A673 (cell line): ENCODE measurements at regions not wholly inside any gene's neighbourhood (a gene's known extent, or its start where the extent isn't known, plus 50 kb on each side); places are given as distances from the start of the nearest gene placed in this dataset.

Experiments used
- BruUV-seq: library from RNA; stranded (reverse); fragments of 400-500 nt; replicated peaks from 2 replicates; lab custom pipeline; 2021; lab: Mats Ljungman, UMichigan
- CTCF ChIA-PET: fragments of 300-600 bp; sonication (Branson Sonifier 250); formaldehyde crosslinking; loops from one replicate; lab custom pipeline; 2022; ENCODE audit warnings: antibody characterized with exemption; lab: Charles Lee
- POLR2A ChIA-PET: fragments of 300-600 bp; sonication (Branson Sonifier 250); formaldehyde crosslinking; loops from one replicate; lab custom pipeline; 2022; ENCODE audit warnings: antibody characterized with exemption; ENCODE audit not compliant: low non-redundant PET; lab: Charles Lee
- DNase-seq: peaks from one replicate; pipeline ENCODE4 v3.0.0-alpha.2; 2015; ENCODE audit warnings: low spot score
- H3K27ac ChIP-seq: fragments of 200-600 bp; sonication (generic); 2 replicates; pipeline ENCODE4 v1.5.1; 2016; ENCODE audit warnings: mixed run types, low read depth, mild to moderate bottlenecking, mixed read lengths, antibody characterized with exemption, low read length; ENCODE audit not compliant: poor library complexity, severe bottlenecking
- H3K27me3 ChIP-seq: fragments of 200-600 bp; sonication (generic); replicated peaks from 2 replicates; pipeline ENCODE4 v1.6.1; 2017; ENCODE audit warnings: mixed run types, low read depth, mild to moderate bottlenecking, mixed read lengths, antibody characterized with exemption, low read length; ENCODE audit not compliant: insufficient read depth, poor library complexity
- H3K36me3 ChIP-seq: fragments of 200-600 bp; sonication (generic); 2 replicates; pipeline ENCODE4 v1.6.1; 2016; ENCODE audit warnings: mixed run types, mild to moderate bottlenecking, mixed read lengths, antibody characterized with exemption, low read length; ENCODE audit not compliant: insufficient read depth, poor library complexity, severe bottlenecking
- H3K4me1 ChIP-seq: fragments of 200-600 bp; sonication (generic); 2 replicates; pipeline ENCODE4 v1.6.1; 2017; ENCODE audit warnings: mixed run types, mild to moderate bottlenecking, mixed read lengths, antibody characterized with exemption, low read length; ENCODE audit not compliant: insufficient read depth, poor library complexity, severe bottlenecking
- H3K4me3 ChIP-seq: fragments of 200-600 bp; sonication (generic); 2 replicates; pipeline ENCODE4 v1.5.1; 2016; ENCODE audit warnings: low read depth, mixed run types, mild to moderate bottlenecking, mixed read lengths, low read length; ENCODE audit not compliant: poor library complexity, severe bottlenecking
- H3K9me3 ChIP-seq: fragments of 200-600 bp; sonication (generic); 2 replicates; pipeline ENCODE4 v1.6.1; 2016; ENCODE audit warnings: mixed run types, low read depth, mild to moderate bottlenecking, mixed read lengths, antibody characterized with exemption, low read length; ENCODE audit not compliant: poor library complexity, severe bottlenecking
- CTCF ChIP-seq: fragments of 300-800, 200-600 bp; sonication (generic); conservative IDR thresholded peaks from 2 replicates; pipeline ENCODE4 v1.5.1; 2017; ENCODE audit warnings: low read depth, mild to moderate bottlenecking, antibody characterized with exemption, low read length, moderate library complexity, mixed read lengths
- EZH2 ChIP-seq: fragments of 200-600 bp; sonication (generic); IDR thresholded peaks from 2 replicates; pipeline ENCODE4 v1.6.1; 2017; ENCODE audit warnings: borderline replicate concordance, low read depth, mild to moderate bottlenecking, mixed read lengths, antibody characterized with exemption, low read length; ENCODE audit not compliant: poor library complexity, severe bottlenecking
- intact Hi-C: fragments of 100-400 bp; cut with micrococcal nuclease; formaldehyde crosslinking; loops from one replicate; pipeline ENCODE4 v1.10.0; 2022; ENCODE audit not compliant: unreplicated experiment

- CTCF ChIA-PET, result no interaction called here
- Histone ChIP-seq H3K27me3 (no peaks in the 10 kb centered on the region), H3K36me3 (no peaks in the 10 kb centered on the region), H3K4me1 (no peaks in the 10 kb centered on the region), H3K4me3 (no peak overlapping the region), H3K9me3 (no peaks in the 10 kb centered on the region), H3K27ac (no peak overlapping the region)
- TF ChIP-seq EZH2 (no peak), CTCF (no peak)
- DNase-seq, result no peak
- no TSS peak for BruUV-seq
- POLR2A ChIA-PET, result no interaction called here
- intact Hi-C loops, result no loop called here
Measured at GRCh38 chr4:40684404-40684803, 54.7 kb upstream of the RBM47 start.

GRCh38 chr4:40685300-40685699 is 55.6 kb upstream of the RBM47 start:
- ChIA-PET CTCF (no interaction called here), POLR2A (no interaction called here)
- H3K27ac ChIP-seq, result no peak overlapping the region
- no peaks in the 10 kb centered on the region for H3K9me3 ChIP-seq
- no peak overlapping the region for H3K4me3 ChIP-seq
- BruUV-seq, result no TSS peak
- intact Hi-C loops, result no loop called here
- H3K27me3 ChIP-seq, result no peaks in the 10 kb centered on the region
- H3K36me3 ChIP-seq, result no peaks in the 10 kb centered on the region
- no peak for TF ChIP-seq CTCF
- no peak for TF ChIP-seq EZH2
- no peaks in the 10 kb centered on the region for H3K4me1 ChIP-seq
- peak; percentile 43 for DNase-seq

- no peaks in the 10 kb centered on the region for H3K27me3 ChIP-seq
- no peaks in the 10 kb centered on the region for H3K4me1 ChIP-seq
- no peak overlapping the region for H3K4me3 ChIP-seq
- no peak overlapping the region for H3K27ac ChIP-seq
- ChIA-PET CTCF (no interaction called here), POLR2A (no interaction called here)
- H3K9me3 ChIP-seq, result no peaks in the 10 kb centered on the region
- no TSS peak for BruUV-seq
- no peak for DNase-seq
- TF ChIP-seq CTCF, result no peak
- no peak for TF ChIP-seq EZH2
- no peaks in the 10 kb centered on the region for H3K36me3 ChIP-seq
- intact Hi-C loops, result no loop called here
Measured at GRCh38 chr4:40686081-40686913, 56.6 kb upstream of the RBM47 start.
